ENCODE measurements at regions not wholly inside any gene's neighbourhood (a gene's known extent, or its start where the extent isn't known, plus 50 kb on each side); places are given as distances from the start of the nearest gene placed in this dataset.

- TF ChIP-seq CTCF (IDR thresholded peaks at IDR 0.05; ENCODE audit: low read length): no peak
- no peak for TF ChIP-seq EZH2 (IDR thresholded peaks at IDR 0.05; ENCODE audit: borderline replicate concordance, low read length)
Measured at GRCh38 chr10:121268363-121268762, 329.9 kb downstream of the FGFR2 start.
